Activated CD4-positive, alpha-beta T cell treated with anti-CD3 and anti-CD28 coated beads for 36 hours (primary cell): ENCODE measurements at regions not wholly inside any gene's neighbourhood (a gene's known extent, or its start where the extent isn't known, plus 50 kb on each side); places are given as distances from the start of the nearest gene placed in this dataset.

Source experiments
- ATAC-seq: fragments of 200-7000 bp; cut with Tn5 transposase; one replicate; pipeline ENCODE4 v1.10.0; 2021; ENCODE audit warnings: mild to moderate bottlenecking, moderate library complexity
- CTCF ChIA-PET: fragments of 350-600 bp; sonication (Branson Sonifier 250); formaldehyde crosslinking; loops from one replicate; lab custom pipeline; 2021; ENCODE audit warnings: antibody characterized with exemption; lab: Charles Lee
- POLR2A ChIA-PET: fragments of 350-600 bp; sonication (Branson Sonifier 250); formaldehyde crosslinking; loops from one replicate; lab custom pipeline; 2021; ENCODE audit warnings: antibody characterized with exemption, inconsistent platforms; lab: Charles Lee
- DNase-seq: peaks from one replicate; pipeline ENCODE4 v3.0.0-alpha.2; 2020
- H3K27ac Mint-ChIP-seq: one replicate; pipeline ENCODE4 v1.8.0; 2021; ENCODE audit warnings: mixed read lengths
- H3K27me3 Mint-ChIP-seq: one replicate; pipeline ENCODE4 v1.8.0; 2021; ENCODE audit warnings: mixed read lengths
- H3K36me3 Mint-ChIP-seq: one replicate; pipeline ENCODE4 v1.8.0; 2021; ENCODE audit warnings: low read depth, mixed read lengths
- H3K4me1 Mint-ChIP-seq: one replicate; pipeline ENCODE4 v1.8.0; 2021; ENCODE audit warnings: mixed read lengths
- H3K4me3 Mint-ChIP-seq: one replicate; pipeline ENCODE4 v1.8.0; 2021; ENCODE audit warnings: mild to moderate bottlenecking, moderate library complexity, mixed read lengths
- H3K9me3 Mint-ChIP-seq: one replicate; pipeline ENCODE4 v1.8.0; 2021; ENCODE audit warnings: low read depth, mixed read lengths
- intact Hi-C, 2 experiments: fragments of 100-400 bp; cut with DNase I in 1 of 2; cut with micrococcal nuclease in 1 of 2; formaldehyde crosslinking; loops; one replicate each; pipeline versions ENCODE4 v1.14.2 to v1.15.1; 2022 to 2024; cut with DNase I, micrococcal nuclease

GRCh38 chr2:195049372-195050031, 607.5 kb upstream of the SLC39A10 start:
- ATAC-seq: peak; percentile 64
- Mint-ChIP-seq H3K9me3 (no peaks in the 10 kb centered on the region), H3K4me1 (peaks cover 3% of the 10 kb centered on the region), H3K27me3 (peaks cover 2% of the 10 kb centered on the region), H3K4me3 (no peak overlapping the region), H3K36me3 (no peaks in the 10 kb centered on the region), H3K27ac (no peak overlapping the region)
- ChIA-PET POLR2A (interaction anchor here (0.6 to 0.8 kb wide), 2 partner anchors 50 to 227 kb away, joined by 4 to 5 read pairs; no protein-coding TSS in a partner anchor), CTCF (interaction anchor here (0.6 to 1.1 kb wide), 2 partner anchors 803 to 1542 kb away, joined by 3 read pairs; no protein-coding TSS in a partner anchor)
- no peak for DNase-seq
- intact Hi-C loops: no loop called here

GRCh38 chr2:195047955-195048354, 609.1 kb upstream of the SLC39A10 start:
- no peaks in the 10 kb centered on the region for H3K9me3 Mint-ChIP-seq
- no peaks in the 10 kb centered on the region for H3K36me3 Mint-ChIP-seq
- H3K27me3 Mint-ChIP-seq: peaks cover 4% of the 10 kb centered on the region
- H3K4me3 Mint-ChIP-seq: no peak overlapping the region
- DNase-seq: no peak
- no peak overlapping the region for H3K27ac Mint-ChIP-seq
- no peak for ATAC-seq
- intact Hi-C loops: no loop called here
- ChIA-PET CTCF (no interaction called here), POLR2A (no interaction called here)
- peaks cover 3% of the 10 kb centered on the region for H3K4me1 Mint-ChIP-seq

- Mint-ChIP-seq H3K4me1 (peaks cover 3% of the 10 kb centered on the region), H3K27ac (no peak overlapping the region), H3K9me3 (no peaks in the 10 kb centered on the region), H3K4me3 (no peak overlapping the region), H3K27me3 (peaks cover 4% of the 10 kb centered on the region), H3K36me3 (no peaks in the 10 kb centered on the region)
- ChIA-PET POLR2A (no interaction called here), CTCF (no interaction called here)
- intact Hi-C loops: no loop called here
- DNase-seq: no peak
- no peak for ATAC-seq
These were observed 612.2 kb upstream of the SLC39A10 start for GRCh38 chr2:195044801-195045200.

GRCh38 chr2:195038153-195038552, 618.9 kb upstream of the SLC39A10 start:
- intact Hi-C loops: no loop called here
- Mint-ChIP-seq H3K27ac (no peak overlapping the region), H3K9me3 (no peaks in the 10 kb centered on the region), H3K4me3 (no peak overlapping the region), H3K4me1 (no peaks in the 10 kb centered on the region), H3K36me3 (no peaks in the 10 kb centered on the region), H3K27me3 (no peaks in the 10 kb centered on the region)
- ChIA-PET CTCF (no interaction called here), POLR2A (no interaction called here)
- no peak for DNase-seq
- ATAC-seq: no peak

- no peaks in the 10 kb centered on the region for H3K9me3 Mint-ChIP-seq
- intact Hi-C loops: no loop called here
- DNase-seq: no peak
- no peak overlapping the region for H3K27ac Mint-ChIP-seq
- no peaks in the 10 kb centered on the region for H3K4me1 Mint-ChIP-seq
- H3K4me3 Mint-ChIP-seq: no peak overlapping the region
- CTCF ChIA-PET: no interaction called here
- no peaks in the 10 kb centered on the region for H3K36me3 Mint-ChIP-seq
- no peaks in the 10 kb centered on the region for H3K27me3 Mint-ChIP-seq
- ATAC-seq: no peak
- POLR2A ChIA-PET: no interaction called here
These were observed 620.0 kb upstream of the SLC39A10 start for GRCh38 chr2:195037045-195037444.

- Mint-ChIP-seq H3K27me3 (peaks cover 10% of the 10 kb centered on the region), H3K27ac (no peak overlapping the region), H3K4me1 (no peaks in the 10 kb centered on the region), H3K9me3 (no peaks in the 10 kb centered on the region), H3K4me3 (no peak overlapping the region), H3K36me3 (no peaks in the 10 kb centered on the region)
- intact Hi-C loops: no loop called here
- no peak for ATAC-seq
- CTCF ChIA-PET: no interaction called here
- no peak for DNase-seq
- POLR2A ChIA-PET: no interaction called here
These were observed 625.6 kb upstream of the SLC39A10 start for GRCh38 chr2:195031411-195031810.

GRCh38 chr2:195029804-195030654, 627.0 kb upstream of the SLC39A10 start:
- H3K27ac Mint-ChIP-seq: no peak overlapping the region
- ATAC-seq (no peak), DNase-seq (no peak)
- ChIA-PET POLR2A (no interaction called here), CTCF (interaction anchor here (0.6 kb wide), 1 partner anchor 369 kb away, joined by 3 read pairs; no protein-coding TSS in a partner anchor)
- no peak overlapping the region for H3K4me3 Mint-ChIP-seq
- intact Hi-C loops: no loop called here
- peaks cover 10% of the 10 kb centered on the region for H3K27me3 Mint-ChIP-seq
- no peaks in the 10 kb centered on the region for H3K36me3 Mint-ChIP-seq
- H3K9me3 Mint-ChIP-seq: no peaks in the 10 kb centered on the region
- no peaks in the 10 kb centered on the region for H3K4me1 Mint-ChIP-seq

GRCh38 chr2:195027947-195028346, 629.1 kb upstream of the SLC39A10 start:
- intact Hi-C loops: no loop called here
- Mint-ChIP-seq H3K9me3 (no peaks in the 10 kb centered on the region), H3K27ac (no peak overlapping the region), H3K36me3 (no peaks in the 10 kb centered on the region), H3K4me1 (no peaks in the 10 kb centered on the region), H3K4me3 (no peak overlapping the region), H3K27me3 (peaks cover 12% of the 10 kb centered on the region)
- no peak for DNase-seq
- CTCF ChIA-PET: interaction anchor here (0.7 kb wide), 1 partner anchor 11 kb away, joined by 4 read pairs; no protein-coding TSS in a partner anchor
- POLR2A ChIA-PET: no interaction called here
- ATAC-seq: no peak

- peak; percentile 31 for ATAC-seq
- CTCF ChIA-PET: no interaction called here
- peaks cover 12% of the 10 kb centered on the region for H3K27me3 Mint-ChIP-seq
- H3K4me3 Mint-ChIP-seq: no peak overlapping the region
- H3K27ac Mint-ChIP-seq: no peak overlapping the region
- DNase-seq: no peak
- H3K36me3 Mint-ChIP-seq: no peaks in the 10 kb centered on the region
- POLR2A ChIA-PET: no interaction called here
- H3K4me1 Mint-ChIP-seq: peaks cover 12% of the 10 kb centered on the region
- no peaks in the 10 kb centered on the region for H3K9me3 Mint-ChIP-seq
- intact Hi-C loops: no loop called here
These were observed 630.8 kb upstream of the SLC39A10 start for GRCh38 chr2:195026261-195026660.

GRCh38 chr2:195022508-195022830, 634.6 kb upstream of the SLC39A10 start:
- ChIA-PET CTCF (interaction anchor here (0.5 to 0.6 kb wide), 2 partner anchors 369 to 697 kb away, joined by 3 to 4 read pairs; no protein-coding TSS in a partner anchor), POLR2A (no interaction called here)

GRCh38 chr2:195021711-195022507, 635.1 kb upstream of the SLC39A10 start:
- intact Hi-C loops: no loop called here
- no peaks in the 10 kb centered on the region for H3K36me3 Mint-ChIP-seq
- ATAC-seq (peak; percentile 83), DNase-seq (no peak)
- no peaks in the 10 kb centered on the region for H3K9me3 Mint-ChIP-seq
- H3K27me3 Mint-ChIP-seq: peaks cover 2% of the 10 kb centered on the region
- POLR2A ChIA-PET: no interaction called here
- H3K4me1 Mint-ChIP-seq: peaks cover 12% of the 10 kb centered on the region
- CTCF ChIA-PET: interaction anchor here (0.5 to 0.6 kb wide), 2 partner anchors 370 to 698 kb away, joined by 3 to 4 read pairs; no protein-coding TSS in a partner anchor
- no peak overlapping the region for H3K27ac Mint-ChIP-seq
- H3K4me3 Mint-ChIP-seq: no peak overlapping the region

More at GRCh38 chr2:195022508-195022830, 634.6 kb upstream of the SLC39A10 start:
- no peaks in the 10 kb centered on the region for H3K36me3 Mint-ChIP-seq
- peaks cover 3% of the 10 kb centered on the region for H3K27me3 Mint-ChIP-seq
- ATAC-seq (no peak), DNase-seq (no peak)
- no peak overlapping the region for H3K4me3 Mint-ChIP-seq
- no peak overlapping the region for H3K27ac Mint-ChIP-seq
- H3K9me3 Mint-ChIP-seq: no peaks in the 10 kb centered on the region
- H3K4me1 Mint-ChIP-seq: peaks cover 12% of the 10 kb centered on the region
- intact Hi-C loops: no loop called here
